ENCODE measurements at regions not wholly inside any gene's neighbourhood (a gene's known extent, or its start where the extent isn't known, plus 50 kb on each side); places are given as distances from the start of the nearest gene placed in this dataset.
"Not testable (repeated sequence)": the region's sequence is repeated elsewhere in the genome, so short reads cannot be mapped to it uniquely, and the experiment has no call there.

DNA sequence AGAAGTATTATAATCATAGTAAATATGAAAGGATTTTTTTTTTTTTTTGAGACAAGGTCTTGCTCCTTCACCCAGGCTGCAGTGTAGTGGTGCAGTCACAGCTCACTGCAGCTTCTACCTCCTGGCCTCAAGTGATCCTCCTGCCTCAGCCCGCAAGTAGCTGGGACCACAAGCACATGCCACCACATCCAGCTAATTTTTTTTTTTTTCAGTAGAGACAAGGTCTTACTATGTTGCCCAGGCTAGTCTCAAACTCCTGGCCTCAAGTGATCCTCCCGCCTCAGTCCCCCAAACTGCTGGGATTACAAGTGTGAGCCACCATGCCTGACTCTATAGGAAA is 86.2 kb upstream of the FOXN2 start:
- no peaks in the 10 kb centered on the region for H3K9me3 Mint-ChIP-seq
- H3K27ac Mint-ChIP-seq = no peak overlapping the region
- H3K4me1 Mint-ChIP-seq = no peaks in the 10 kb centered on the region
- H3K4me3 Mint-ChIP-seq = no peak overlapping the region
- no peaks in the 10 kb centered on the region for H3K27me3 Mint-ChIP-seq (ENCODE audit: low read depth)
- TF ChIP-seq, protein P1, sequence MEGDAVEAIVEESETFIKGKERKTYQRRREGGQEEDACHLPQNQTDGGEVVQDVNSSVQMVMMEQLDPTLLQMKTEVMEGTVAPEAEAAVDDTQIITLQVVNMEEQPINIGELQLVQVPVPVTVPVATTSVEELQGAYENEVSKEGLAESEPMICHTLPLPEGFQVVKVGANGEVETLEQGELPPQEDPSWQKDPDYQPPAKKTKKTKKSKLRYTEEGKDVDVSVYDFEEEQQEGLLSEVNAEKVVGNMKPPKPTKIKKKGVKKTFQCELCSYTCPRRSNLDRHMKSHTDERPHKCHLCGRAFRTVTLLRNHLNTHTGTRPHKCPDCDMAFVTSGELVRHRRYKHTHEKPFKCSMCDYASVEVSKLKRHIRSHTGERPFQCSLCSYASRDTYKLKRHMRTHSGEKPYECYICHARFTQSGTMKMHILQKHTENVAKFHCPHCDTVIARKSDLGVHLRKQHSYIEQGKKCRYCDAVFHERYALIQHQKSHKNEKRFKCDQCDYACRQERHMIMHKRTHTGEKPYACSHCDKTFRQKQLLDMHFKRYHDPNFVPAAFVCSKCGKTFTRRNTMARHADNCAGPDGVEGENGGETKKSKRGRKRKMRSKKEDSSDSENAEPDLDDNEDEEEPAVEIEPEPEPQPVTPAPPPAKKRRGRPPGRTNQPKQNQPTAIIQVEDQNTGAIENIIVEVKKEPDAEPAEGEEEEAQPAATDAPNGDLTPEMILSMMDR (IDR thresholded peaks at IDR 0.05; ENCODE audit: unreplicated experiment in 3 of 3) = no peak
- H3K36me3 Mint-ChIP-seq (ENCODE audit: low read depth) = no peaks in the 10 kb centered on the region

DNA sequence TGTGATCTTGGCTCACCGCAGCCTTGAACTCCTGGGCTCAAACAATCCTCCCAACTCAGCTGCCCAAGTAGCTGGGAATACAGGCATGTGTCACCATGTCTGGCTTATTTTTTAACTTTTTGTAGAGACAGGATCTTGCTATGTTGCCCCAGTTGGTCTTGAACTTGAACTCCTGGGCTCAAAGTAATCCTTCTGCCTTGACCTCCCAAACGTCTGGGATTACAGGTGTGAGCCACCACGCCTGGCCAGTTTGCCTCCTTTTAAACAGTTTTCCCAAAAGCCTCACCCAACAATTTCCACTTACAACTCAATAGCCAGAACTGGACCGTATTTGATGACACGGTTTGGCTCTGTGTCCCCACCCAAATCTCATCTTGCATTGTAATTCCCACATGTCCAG is 85.4 kb upstream of the FOXN2 start:
- Mint-ChIP-seq H3K9me3 (no peaks in the 10 kb centered on the region), H3K4me1 (no peaks in the 10 kb centered on the region), H3K27me3 (ENCODE audit: low read depth) (no peaks in the 10 kb centered on the region), H3K4me3 (no peak overlapping the region), H3K36me3 (ENCODE audit: low read depth) (no peaks in the 10 kb centered on the region), H3K27ac (no peak overlapping the region)
- TF ChIP-seq, protein P1 (IDR thresholded peaks at IDR 0.05; ENCODE audit: unreplicated experiment in 3 of 3) = no peak

DNA sequence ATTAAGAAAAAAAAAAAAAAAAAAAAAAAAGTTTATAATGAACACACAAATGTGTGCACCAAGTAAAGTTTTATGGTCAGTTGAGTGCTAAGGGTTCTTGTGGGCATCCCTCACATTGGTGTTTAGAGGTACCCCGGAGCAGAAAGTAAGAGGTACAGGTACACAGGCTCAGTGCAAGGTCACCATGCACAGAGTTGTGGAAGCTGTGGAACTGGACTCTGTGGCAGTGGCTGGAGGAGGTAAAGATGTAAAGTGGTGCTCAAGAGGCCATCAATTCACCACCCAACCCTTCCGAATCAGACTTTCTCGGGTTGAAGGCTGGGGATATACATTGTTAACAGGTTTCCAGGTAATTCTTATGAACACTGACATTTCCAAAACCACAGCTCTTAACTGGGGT is 83.6 kb upstream of the FOXN2 start:
- Mint-ChIP-seq H3K36me3 (ENCODE audit: low read depth) (no peaks in the 10 kb centered on the region), H3K4me1 (peaks cover 9% of the 10 kb centered on the region), H3K9me3 (no peaks in the 10 kb centered on the region), H3K4me3 (no peak overlapping the region), H3K27me3 (ENCODE audit: low read depth) (no peaks in the 10 kb centered on the region), H3K27ac (no peak overlapping the region)
- TF ChIP-seq, protein P1 (IDR thresholded peaks at IDR 0.05; ENCODE audit: unreplicated experiment in 3 of 3) = no peak

DNA sequence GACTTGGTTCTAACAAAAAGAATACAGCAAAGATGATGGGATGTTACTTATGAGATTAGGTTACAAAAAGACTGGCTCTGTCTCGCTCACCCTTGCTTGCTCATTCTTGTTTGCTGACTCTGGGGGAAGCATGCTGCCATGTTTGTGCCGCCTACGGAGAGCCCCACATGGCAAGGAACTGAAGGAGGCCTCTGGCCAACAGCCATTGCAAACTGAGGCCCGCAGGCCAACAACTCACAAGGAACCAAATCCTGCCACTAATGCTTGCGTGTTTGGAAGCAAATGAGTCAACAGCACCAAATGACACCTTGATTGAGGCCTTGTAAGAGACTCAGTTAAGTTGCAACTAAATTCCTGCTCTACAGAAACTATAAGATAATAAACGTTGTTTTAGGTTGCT is 82.1 kb upstream of the FOXN2 start:
- Mint-ChIP-seq H3K36me3 (ENCODE audit: low read depth) (no peaks in the 10 kb centered on the region), H3K27me3 (ENCODE audit: low read depth) (no peaks in the 10 kb centered on the region), H3K4me3 (no peak overlapping the region), H3K9me3 (no peaks in the 10 kb centered on the region), H3K4me1 (peaks cover 9% of the 10 kb centered on the region), H3K27ac (no peak overlapping the region)
- TF ChIP-seq, protein P1 (IDR thresholded peaks at IDR 0.05; ENCODE audit: unreplicated experiment in 3 of 3) = no peak

DNA sequence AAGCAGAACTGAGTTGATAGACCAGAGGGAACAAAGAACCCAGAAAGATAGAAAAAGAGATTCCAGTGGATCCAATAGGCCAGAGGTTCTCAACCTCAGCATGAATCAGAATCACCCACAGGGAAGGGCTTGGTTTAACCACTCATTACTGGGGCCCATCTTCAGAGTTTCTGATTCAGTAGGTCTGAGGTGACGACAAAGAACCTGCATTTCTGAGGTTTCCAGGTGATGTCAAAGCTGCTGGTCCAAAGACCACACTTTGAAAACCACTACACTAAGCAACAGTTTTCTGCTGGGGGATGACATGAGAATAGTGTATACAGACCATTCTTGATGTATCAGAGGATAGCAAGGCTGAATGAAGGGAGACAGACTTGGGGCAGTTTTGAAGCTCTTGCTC is 81.5 kb upstream of the FOXN2 start:
- no peaks in the 10 kb centered on the region for H3K9me3 Mint-ChIP-seq
- TF ChIP-seq, protein P1 (IDR thresholded peaks at IDR 0.05; ENCODE audit: unreplicated experiment in 3 of 3) = no peak
- H3K36me3 Mint-ChIP-seq (ENCODE audit: low read depth) = no peaks in the 10 kb centered on the region
- H3K4me3 Mint-ChIP-seq = no peak overlapping the region
- no peak overlapping the region for H3K27ac Mint-ChIP-seq
- H3K27me3 Mint-ChIP-seq (ENCODE audit: low read depth) = no peaks in the 10 kb centered on the region
- peaks cover 9% of the 10 kb centered on the region for H3K4me1 Mint-ChIP-seq

DNA sequence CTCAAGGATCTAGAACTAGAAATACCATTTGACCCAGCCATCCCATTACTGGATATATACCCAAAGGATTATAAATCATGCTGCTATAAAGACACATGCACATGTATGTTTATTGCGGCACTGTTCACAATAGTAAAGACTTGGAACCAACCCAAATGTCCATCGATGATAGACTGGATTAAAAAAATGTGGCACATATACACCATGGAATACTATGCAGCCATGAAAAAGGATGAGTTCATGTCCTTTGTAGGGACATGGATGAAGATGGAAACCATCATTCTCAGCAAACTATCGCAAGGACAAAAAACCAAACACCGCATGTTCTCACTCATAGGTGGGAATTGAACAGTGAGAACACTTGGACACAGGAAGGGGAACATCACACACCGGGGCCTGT is 80.7 kb upstream of the FOXN2 start:
- not testable (repeated sequence) for H3K9me3 Mint-ChIP-seq; H3K4me1 Mint-ChIP-seq; H3K27ac Mint-ChIP-seq; H3K27me3 Mint-ChIP-seq (ENCODE audit: low read depth); H3K36me3 Mint-ChIP-seq (ENCODE audit: low read depth); H3K4me3 Mint-ChIP-seq

DNA sequence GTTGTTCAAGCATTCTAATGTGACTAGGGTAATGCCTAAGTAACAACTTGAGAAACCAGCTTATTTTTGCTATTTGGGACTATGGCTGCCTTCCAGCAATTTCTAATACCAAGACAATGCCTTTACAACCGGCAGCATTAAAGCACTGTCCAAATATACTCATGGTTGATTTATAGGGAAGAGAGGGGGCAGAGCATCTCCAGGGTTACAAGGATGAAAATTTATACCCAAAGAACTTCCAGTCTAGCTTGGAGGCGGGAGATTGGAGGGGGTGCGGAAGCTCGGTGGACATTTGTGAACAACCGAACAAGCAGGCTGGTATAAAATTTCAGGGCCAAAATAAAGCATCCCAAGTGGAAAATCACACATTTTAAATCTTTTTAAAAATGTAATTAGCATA is 79.4 kb upstream of the FOXN2 start:
- H3K4me3 Mint-ChIP-seq = no peak overlapping the region
- H3K9me3 Mint-ChIP-seq = no peaks in the 10 kb centered on the region
- H3K27ac Mint-ChIP-seq = peak overlapping the region in 1 of 3 experiments; percentile 18
- H3K36me3 Mint-ChIP-seq (ENCODE audit: low read depth) = no peaks in the 10 kb centered on the region
- TF ChIP-seq, protein P1 (IDR thresholded peaks at IDR 0.05; ENCODE audit: unreplicated experiment in 3 of 3) = no peak
- no peaks in the 10 kb centered on the region for H3K27me3 Mint-ChIP-seq (ENCODE audit: low read depth)
- peaks cover 9% of the 10 kb centered on the region for H3K4me1 Mint-ChIP-seq
